K562 (cell line): ENCODE measurements at regions not wholly inside any gene's neighbourhood (a gene's known extent, or its start where the extent isn't known, plus 50 kb on each side); places are given as distances from the start of the nearest gene placed in this dataset.
A peak's percentile ranks its signal among the peaks of the same experiment; 100 is the strongest.

Experiments used
- CHD1 ChIP-seq: fragments of 200-600 bp; sonication (generic); IDR thresholded peaks from one replicate; pipeline ENCODE4 v1.6.1; 2012; ENCODE audit warnings: mild to moderate bottlenecking, moderate library complexity, low read length, inconsistent platforms
- CHD4 ChIP-seq: fragments of 200-600 bp; sonication (generic); IDR thresholded peaks from 3 replicates; pipeline ENCODE4 v1.6.1; 2012; ENCODE audit warnings: low read depth, mild to moderate bottlenecking, mixed read lengths, low read length, inconsistent platforms; ENCODE audit not compliant: insufficient read depth, insufficient replicate concordance, poor library complexity, severe bottlenecking
- NRF1 ChIP-seq, 2 experiments: fragments of 450-650 bp; IDR thresholded peaks in 1 of 2; conservative IDR thresholded peaks in 1 of 2; 2 replicates each; pipeline ENCODE4 v1.6.1; 2014; ENCODE audit warnings: mild to moderate bottlenecking in 2 of 2
- POLR2A ChIP-seq: fragments of 450-650 bp; conservative IDR thresholded peaks from 2 replicates; pipeline ENCODE4 v1.6.1; 2016
- SMARCA4 ChIP-seq: fragments of 450-650 bp; IDR thresholded peaks from 2 replicates; pipeline ENCODE4 v1.6.1; 2016
- TF ChIP-seq, protein P1 (sequence below): fragments of 250-450 bp; sonication (Bioruptor Pico); IDR thresholded peaks from 2 replicates; pipeline ENCODE4 v1.4.0; 2020
- TF ChIP-seq, protein P2 (sequence below), 2 experiments: fragments of 450-650 bp in 1 of 2; sonication (generic) in 1 of 2; formaldehyde crosslinking in 1 of 2; IDR thresholded peaks; 2 replicates each; pipeline versions ENCODE4 v1.7.1 to v1.9.0; 2016 to 2022; ENCODE audit warnings: inconsistent platforms in 1 of 2, mild to moderate bottlenecking in 1 of 2, missing genetic modification reagents in 1 of 2
- TF ChIP-seq, protein P3 (sequence below), 3 experiments: fragments of 200-800 bp in 1 of 3; fragments of 250-450 bp in 1 of 3; fragments of 450-650 bp in 1 of 3; sonication (Bioruptor Pico) in 1 of 3; sonication (Bioruptor generic) in 1 of 3; formaldehyde crosslinking in 1 of 3; IDR thresholded peaks; 2 replicates each; pipeline versions ENCODE4 v1.6.1 to v1.8.0; 2016 to 2022; ENCODE audit warnings: mild to moderate bottlenecking in 2 of 3, missing genetic modification characterization in 2 of 3, missing compliant biosample characterization in 1 of 3, moderate library complexity in 1 of 3
- TF ChIP-seq, protein P4 (sequence below): sonication (generic); formaldehyde crosslinking; IDR thresholded peaks from 2 replicates; pipeline ENCODE4 v1.4.0; 2020; ENCODE audit warnings: mild to moderate bottlenecking, missing genetic modification reagents

DNA sequence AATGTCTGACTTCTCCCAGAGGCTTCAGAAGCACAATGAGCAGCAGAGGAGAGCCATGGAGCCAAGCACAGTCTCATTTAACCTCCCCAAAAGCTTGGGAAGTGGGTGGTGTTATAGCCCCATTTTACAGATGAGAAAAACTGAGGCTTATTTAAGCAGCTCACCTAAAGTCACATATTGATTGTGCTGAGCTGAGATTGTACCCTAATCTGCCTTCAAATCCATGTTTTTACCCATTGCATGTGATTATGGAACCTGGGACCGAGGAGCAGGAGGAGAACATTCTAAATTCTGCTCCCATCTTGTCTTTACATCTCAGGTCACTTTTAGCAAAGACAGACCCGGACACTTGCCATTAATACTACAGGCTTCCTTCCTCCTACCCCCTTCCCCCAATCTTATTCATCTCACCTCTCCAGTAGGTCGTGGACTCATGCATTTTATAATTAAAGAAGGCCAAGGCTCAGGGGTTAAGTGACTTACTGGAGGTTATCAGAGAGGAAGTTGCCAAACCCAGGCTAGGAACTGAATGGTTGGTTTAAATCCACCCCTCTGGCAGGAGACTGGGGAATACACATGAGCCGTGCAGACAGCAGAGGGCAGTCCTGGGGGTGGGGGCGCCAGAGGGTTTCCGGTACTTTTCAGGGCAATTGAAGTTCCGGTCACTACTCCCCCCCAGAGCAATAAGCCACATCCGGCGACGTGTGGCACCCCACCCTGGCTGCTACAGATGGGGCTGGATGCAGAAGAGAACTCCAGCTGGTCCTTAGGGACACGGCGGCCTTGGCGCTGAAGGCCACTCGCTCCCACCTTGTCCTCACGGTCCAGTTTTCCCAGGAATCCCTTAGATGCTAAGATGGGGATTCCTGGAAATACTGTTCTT, 51.0 kb upstream of the IL17B start (continued):
- TF ChIP-seq CHD1: no peak
- no peak for TF ChIP-seq NRF1 (conservative IDR thresholded peaks at IDR 0.05 in 1 of 2, IDR thresholded peaks at IDR 0.05 in 1 of 2)
- TF ChIP-seq CHD4: peak; percentile 97
- TF ChIP-seq, protein P1, sequence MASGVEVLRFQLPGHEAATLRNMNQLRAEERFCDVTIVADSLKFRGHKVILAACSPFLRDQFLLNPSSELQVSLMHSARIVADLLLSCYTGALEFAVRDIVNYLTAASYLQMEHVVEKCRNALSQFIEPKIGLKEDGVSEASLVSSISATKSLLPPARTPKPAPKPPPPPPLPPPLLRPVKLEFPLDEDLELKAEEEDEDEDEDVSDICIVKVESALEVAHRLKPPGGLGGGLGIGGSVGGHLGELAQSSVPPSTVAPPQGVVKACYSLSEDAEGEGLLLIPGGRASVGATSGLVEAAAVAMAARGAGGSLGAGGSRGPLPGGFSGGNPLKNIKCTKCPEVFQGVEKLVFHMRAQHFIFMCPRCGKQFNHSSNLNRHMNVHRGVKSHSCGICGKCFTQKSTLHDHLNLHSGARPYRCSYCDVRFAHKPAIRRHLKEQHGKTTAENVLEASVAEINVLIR: no peak
- TF ChIP-seq, protein P2, sequence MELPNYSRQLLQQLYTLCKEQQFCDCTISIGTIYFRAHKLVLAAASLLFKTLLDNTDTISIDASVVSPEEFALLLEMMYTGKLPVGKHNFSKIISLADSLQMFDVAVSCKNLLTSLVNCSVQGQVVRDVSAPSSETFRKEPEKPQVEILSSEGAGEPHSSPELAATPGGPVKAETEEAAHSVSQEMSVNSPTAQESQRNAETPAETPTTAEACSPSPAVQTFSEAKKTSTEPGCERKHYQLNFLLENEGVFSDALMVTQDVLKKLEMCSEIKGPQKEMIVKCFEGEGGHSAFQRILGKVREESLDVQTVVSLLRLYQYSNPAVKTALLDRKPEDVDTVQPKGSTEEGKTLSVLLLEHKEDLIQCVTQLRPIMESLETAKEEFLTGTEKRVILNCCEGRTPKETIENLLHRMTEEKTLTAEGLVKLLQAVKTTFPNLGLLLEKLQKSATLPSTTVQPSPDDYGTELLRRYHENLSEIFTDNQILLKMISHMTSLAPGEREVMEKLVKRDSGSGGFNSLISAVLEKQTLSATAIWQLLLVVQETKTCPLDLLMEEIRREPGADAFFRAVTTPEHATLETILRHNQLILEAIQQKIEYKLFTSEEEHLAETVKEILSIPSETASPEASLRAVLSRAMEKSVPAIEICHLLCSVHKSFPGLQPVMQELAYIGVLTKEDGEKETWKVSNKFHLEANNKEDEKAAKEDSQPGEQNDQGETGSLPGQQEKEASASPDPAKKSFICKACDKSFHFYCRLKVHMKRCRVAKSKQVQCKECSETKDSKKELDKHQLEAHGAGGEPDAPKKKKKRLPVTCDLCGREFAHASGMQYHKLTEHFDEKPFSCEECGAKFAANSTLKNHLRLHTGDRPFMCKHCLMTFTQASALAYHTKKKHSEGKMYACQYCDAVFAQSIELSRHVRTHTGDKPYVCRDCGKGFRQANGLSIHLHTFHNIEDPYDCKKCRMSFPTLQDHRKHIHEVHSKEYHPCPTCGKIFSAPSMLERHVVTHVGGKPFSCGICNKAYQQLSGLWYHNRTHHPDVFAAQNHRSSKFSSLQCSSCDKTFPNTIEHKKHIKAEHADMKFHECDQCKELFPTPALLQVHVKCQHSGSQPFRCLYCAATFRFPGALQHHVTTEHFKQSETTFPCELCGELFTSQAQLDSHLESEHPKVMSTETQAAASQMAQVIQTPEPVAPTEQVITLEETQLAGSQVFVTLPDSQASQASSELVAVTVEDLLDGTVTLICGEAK (IDR thresholded peaks at IDR 0.05): peak; percentile 92
- TF ChIP-seq, protein P2 (CRISPR knock-in tag; IDR thresholded peaks at IDR 0.05): no peak
- TF ChIP-seq, protein P3, sequence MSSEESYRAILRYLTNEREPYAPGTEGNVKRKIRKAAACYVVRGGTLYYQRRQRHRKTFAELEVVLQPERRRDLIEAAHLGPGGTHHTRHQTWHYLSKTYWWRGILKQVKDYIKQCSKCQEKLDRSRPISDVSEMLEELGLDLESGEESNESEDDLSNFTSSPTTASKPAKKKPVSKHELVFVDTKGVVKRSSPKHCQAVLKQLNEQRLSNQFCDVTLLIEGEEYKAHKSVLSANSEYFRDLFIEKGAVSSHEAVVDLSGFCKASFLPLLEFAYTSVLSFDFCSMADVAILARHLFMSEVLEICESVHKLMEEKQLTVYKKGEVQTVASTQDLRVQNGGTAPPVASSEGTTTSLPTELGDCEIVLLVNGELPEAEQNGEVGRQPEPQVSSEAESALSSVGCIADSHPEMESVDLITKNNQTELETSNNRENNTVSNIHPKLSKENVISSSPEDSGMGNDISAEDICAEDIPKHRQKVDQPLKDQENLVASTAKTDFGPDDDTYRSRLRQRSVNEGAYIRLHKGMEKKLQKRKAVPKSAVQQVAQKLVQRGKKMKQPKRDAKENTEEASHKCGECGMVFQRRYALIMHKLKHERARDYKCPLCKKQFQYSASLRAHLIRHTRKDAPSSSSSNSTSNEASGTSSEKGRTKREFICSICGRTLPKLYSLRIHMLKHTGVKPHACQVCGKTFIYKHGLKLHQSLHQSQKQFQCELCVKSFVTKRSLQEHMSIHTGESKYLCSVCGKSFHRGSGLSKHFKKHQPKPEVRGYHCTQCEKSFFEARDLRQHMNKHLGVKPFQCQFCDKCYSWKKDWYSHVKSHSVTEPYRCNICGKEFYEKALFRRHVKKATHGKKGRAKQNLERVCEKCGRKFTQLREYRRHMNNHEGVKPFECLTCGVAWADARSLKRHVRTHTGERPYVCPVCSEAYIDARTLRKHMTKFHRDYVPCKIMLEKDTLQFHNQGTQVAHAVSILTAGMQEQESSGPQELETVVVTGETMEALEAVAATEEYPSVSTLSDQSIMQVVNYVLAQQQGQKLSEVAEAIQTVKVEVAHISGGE (CRISPR knock-in tag; IDR thresholded peaks at IDR 0.05): peak in 1 of 3 experiments; percentile 89; a peak in 2 of 6 replicates
- peak; percentile 76 for TF ChIP-seq POLR2A
- TF ChIP-seq SMARCA4: peak; percentile 67; the same call in 1 of the 2 replicates
- TF ChIP-seq, protein P4, sequence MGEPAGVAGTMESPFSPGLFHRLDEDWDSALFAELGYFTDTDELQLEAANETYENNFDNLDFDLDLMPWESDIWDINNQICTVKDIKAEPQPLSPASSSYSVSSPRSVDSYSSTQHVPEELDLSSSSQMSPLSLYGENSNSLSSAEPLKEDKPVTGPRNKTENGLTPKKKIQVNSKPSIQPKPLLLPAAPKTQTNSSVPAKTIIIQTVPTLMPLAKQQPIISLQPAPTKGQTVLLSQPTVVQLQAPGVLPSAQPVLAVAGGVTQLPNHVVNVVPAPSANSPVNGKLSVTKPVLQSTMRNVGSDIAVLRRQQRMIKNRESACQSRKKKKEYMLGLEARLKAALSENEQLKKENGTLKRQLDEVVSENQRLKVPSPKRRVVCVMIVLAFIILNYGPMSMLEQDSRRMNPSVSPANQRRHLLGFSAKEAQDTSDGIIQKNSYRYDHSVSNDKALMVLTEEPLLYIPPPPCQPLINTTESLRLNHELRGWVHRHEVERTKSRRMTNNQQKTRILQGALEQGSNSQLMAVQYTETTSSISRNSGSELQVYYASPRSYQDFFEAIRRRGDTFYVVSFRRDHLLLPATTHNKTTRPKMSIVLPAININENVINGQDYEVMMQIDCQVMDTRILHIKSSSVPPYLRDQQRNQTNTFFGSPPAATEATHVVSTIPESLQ (CRISPR knock-in tag): no peak
